T47D (cell line): ENCODE measurements at regions not wholly inside any gene's neighbourhood (a gene's known extent, or its start where the extent isn't known, plus 50 kb on each side); places are given as distances from the start of the nearest gene placed in this dataset.
"Not testable (repeated sequence)": the region's sequence is repeated elsewhere in the genome, so short reads cannot be mapped to it uniquely, and the experiment has no call there.

Experiments used
- DNase-seq, 2 experiments: peaks; one replicate each; pipeline versions ENCODE4 v3.0.0 to v3.0.0-alpha.2; 2011 to 2012; ENCODE audit warnings: low read depth in 1 of 2, low spot score in 1 of 2
- JUND ChIP-seq: IDR thresholded peaks from 2 replicates; pipeline ENCODE4 v1.6.1; 2012; ENCODE audit warnings: low read depth
- in situ Hi-C: cut with HindIII; loops from 2 replicates; pipeline ENCODE4 v1.10.0; 2016; ENCODE audit warnings: low sequenced_read_pairs, low pct_unique_long_range_greater_than_20kb

DNA sequence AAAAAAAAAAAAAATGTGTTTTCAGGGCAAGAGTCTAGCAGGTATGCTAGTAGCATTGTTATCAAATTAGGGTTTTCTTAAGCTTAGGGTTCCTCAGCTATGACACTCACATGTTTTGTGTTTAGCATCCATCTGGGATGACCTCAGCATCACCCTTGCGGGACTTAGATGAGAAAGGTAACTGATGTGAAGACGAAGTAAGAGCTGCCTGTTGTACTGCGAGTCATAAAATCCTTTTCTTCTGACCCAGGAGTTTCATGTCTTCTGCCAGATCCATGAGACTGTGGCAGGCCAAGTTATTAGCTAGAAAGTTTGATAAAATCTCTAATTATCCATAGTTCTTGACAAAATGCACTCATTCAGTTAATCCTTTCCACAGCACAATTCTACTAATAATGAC is 1251.1 kb downstream of the AMY1C start:
- in situ Hi-C loops, result no loop called here
- DNase-seq, result no peak
- no peak for TF ChIP-seq JUND

DNA sequence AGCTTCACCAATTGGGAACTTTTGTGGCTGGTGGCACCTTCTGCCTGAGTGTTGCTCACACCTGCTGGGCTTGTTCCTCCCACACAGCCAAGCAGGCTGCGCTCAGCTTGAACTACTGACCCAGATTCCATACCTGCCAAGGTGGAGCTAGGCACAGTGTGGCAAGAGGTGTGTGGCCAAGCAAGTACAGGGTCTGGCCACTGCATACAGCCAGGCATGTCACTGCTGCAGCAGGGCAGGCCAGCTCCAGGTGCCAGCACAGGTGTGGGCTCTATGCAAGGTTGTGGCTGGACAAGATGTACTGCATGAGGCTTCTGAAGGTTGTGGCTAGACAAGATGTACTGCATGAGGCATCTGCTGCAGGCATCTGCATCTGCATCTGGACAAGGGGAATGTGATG is 1254.8 kb downstream of the AMY1C start:
- TF ChIP-seq JUND, result no peak
- DNase-seq, result no peak
- in situ Hi-C loops, result no loop called here

- in situ Hi-C loops, result no loop called here
- DNase-seq, result no peak
- TF ChIP-seq JUND, result no peak
Observed at GRCh38 chr1:105005594-105006195, 1256.0 kb downstream of the AMY1C start.

DNA sequence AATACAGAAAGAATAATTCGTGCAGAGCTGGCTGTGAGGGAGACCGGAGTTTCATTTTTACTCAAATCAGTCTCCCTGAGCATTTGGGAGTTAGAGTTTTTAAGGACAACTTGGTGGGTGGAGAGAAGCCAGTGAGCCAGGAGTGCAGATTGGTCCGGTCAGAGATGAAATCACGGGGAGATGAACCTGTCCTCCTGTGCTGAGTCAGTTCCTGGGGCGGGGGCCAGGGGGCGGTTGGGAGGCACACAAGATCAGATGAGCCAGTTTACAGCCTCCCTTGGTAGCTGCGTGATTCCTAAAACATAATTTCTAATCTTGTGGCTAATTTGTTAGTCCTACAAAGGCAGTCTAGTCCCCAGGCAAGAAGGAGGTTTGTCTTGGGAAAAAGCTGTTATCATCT is 1267.9 kb downstream of the AMY1C start:
- in situ Hi-C loops, result no loop called here
- DNase-seq, result no peak
- no peak for TF ChIP-seq JUND

DNA sequence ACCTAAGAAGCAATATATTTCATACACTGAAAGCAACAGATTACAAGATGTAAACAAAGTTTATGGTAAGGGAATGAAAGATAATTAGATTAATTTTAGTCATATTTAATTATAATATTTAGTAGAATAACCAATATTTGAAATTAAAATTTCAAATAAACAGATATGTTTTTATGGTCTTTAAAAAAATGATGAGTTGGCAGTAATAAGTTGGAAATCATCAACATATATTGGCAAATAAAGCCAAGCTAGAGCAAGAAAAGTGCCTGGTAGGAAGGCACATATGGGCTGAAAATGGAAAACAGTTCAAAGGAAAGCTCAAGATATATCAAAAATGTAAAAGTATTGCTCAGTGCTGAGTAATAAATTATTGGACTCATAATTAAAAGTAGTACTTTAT is 1274.0 kb downstream of the AMY1C start:
- TF ChIP-seq JUND, result no peak
- in situ Hi-C loops, result no loop called here
- no peak for DNase-seq

DNA sequence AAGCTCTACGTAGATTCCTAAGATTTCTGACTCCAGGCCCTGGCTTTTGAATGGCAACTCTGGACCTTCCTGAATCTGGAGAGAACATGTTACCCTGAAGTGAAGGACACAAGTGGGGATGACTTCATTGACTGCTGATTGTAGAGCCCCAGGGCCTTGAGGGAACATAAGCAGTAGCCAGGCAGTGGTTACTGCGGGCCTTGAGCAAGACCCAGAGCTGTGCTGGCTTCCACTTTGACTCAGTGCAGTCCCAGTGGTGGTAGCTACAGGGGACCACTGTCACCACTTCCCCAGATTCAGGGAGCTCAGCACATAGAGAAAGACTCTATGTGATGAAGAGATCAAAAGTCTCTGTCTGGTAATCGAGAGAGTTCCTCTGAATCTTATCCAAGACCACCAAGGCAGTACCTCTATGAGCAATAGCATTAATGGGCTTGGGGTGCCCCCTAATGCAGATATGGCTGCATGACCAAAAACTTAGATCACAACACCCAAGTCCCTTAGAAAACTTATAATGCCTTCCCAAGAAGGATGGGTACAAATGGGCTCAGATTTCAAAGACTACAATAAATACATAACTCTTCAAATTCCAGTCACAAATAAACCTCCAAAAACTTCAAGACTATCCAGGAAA is 1278.3 kb downstream of the AMY1C start:
- no peak for DNase-seq
- no peak for TF ChIP-seq JUND
- in situ Hi-C loops, result no loop called here

DNA sequence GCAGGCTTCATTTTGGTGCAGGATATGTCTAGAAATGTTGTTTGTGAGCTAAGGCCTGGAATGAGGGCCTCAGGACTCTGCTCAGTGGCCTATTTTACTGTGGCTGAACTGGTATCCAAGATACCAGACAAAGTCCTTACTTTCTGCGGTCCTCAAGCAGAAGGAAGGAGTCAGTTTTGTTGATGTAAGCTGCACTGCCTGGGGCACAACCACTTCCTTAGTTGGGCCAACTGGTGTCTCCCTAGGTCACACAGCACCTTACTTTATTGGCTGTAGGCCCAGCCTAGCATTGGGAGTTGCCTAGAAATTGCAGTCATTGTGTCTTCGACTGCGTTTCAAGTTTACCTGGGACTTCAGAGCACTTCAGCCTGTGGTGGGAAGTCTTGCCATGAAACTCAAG is 1322.7 kb downstream of the AMY1C start:
- DNase-seq, result peak in 1 of 2 experiments; percentile 68
- TF ChIP-seq JUND, result no peak
- in situ Hi-C loops, result no loop called here

DNA sequence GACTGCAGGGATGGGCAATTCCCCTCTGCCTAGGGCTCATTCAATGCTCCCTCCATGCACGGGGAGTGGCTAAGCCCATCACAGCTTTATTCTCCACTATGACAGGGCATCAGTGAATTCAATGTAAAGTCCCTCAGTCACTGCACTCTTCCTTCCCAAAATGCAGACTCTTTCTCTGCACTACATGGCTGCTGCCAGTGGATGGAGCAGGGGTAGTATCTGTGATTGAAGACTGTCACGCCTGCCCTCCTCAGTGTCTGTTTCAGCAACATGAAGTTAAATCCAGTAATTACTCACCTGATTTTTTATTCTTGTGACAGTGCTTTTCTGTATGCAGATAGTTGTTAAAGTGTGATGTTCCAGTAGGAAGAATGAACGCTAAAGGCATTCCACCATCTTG is 1323.2 kb downstream of the AMY1C start:
- TF ChIP-seq JUND, result no peak
- in situ Hi-C loops, result no loop called here
- peak in 1 of 2 experiments; percentile 35 for DNase-seq

- DNase-seq, result no peak
- in situ Hi-C loops, result no loop called here
- no peak for TF ChIP-seq JUND
Observed at GRCh38 chr1:105073660-105074059, 1324.0 kb downstream of the AMY1C start.

DNA sequence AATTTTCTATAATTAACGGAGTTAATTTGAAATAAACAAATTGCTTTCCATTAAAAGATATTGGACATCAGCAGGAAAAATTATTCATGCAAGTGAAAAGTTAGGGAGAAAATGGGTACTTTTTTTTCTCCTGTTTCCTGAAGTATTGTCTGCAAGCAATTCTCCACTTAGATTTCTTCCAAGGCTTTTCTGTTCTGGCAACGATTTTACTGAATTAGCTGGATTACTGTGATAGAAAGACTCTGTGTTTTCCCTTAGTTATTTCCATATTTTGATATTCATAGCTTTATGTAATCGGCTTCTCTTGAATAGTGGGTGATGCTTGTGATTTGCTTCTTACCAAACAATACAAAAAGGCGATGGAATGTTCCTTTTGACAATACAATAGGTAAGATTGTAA is 1333.9 kb downstream of the AMY1C start:
- DNase-seq, result no peak
- no peak for TF ChIP-seq JUND
- in situ Hi-C loops, result no loop called here

- in situ Hi-C loops, result no loop called here
- DNase-seq, result peak in 1 of 2 experiments; percentile 68
- TF ChIP-seq JUND, result no peak
Observed at GRCh38 chr1:105087506-105087905, 1337.8 kb downstream of the AMY1C start.

DNA sequence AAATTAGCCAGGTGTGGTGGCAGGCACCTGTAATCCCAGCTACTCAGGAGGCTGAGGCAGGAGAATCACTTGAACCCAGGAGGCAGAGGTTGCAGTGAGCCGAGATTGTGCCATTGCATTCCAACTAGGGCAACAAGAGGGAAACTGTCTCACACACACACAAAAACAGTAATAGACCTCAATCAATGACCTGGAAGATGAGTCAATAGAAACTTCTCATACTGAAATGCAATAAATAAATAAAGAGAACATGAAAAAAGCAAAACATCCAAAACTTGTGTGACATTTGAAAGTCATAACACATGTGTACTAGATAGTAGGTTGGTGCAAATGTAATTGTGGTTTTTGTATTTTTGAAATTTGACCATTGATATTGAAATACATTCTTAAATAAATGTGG is 1338.5 kb downstream of the AMY1C start:
- DNase-seq, result no peak
- in situ Hi-C loops, result no loop called here
- TF ChIP-seq JUND, result no peak

DNA sequence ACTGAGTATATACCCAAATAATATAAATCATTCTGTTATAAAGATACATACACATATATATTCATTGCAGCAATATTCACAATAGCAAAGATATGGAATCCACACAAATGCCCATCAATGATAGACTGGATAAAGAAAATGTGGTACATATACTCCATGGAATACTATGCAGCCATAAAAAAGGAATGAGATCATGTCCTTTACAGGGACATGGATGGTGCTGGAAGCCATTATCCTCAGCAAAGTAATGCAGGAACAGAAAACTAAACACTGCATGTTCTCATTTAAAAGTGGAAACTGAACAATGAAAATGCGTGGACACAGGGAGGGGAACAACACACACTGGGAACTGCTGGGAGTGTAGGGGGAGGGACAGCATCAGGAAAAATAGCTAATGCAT is 1344.2 kb downstream of the AMY1C start:
- in situ Hi-C loops, DNase-seq: not testable (repeated sequence)

- no peak for DNase-seq
- TF ChIP-seq JUND, result no peak
- in situ Hi-C loops, result no loop called here
Observed at GRCh38 chr1:105100102-105100501, 1350.4 kb downstream of the AMY1C start.

DNA sequence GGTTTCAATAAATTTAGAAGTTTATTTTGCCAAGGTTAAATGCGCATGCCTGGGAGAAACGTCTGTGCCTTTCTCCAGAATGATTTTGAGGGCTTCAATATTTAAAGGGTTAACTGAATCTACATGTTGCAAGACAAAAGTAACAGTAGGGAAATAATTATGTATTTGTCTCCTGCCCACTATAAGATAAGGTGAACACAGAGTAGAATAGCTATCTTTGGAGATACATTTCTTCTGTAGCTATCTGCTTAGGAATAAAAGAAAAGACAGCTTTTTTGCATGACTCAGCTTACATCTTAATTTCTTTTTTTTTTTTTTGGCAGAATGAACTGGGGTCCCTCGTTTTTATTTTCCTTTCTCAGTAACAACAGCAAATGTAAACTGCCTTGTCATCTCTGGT is 1351.6 kb downstream of the AMY1C start:
- TF ChIP-seq JUND, result no peak
- DNase-seq, result no peak
- in situ Hi-C loops, result no loop called here
